ENCODE measurements at regions not wholly inside any gene's neighbourhood (a gene's known extent, or its start where the extent isn't known, plus 50 kb on each side); places are given as distances from the start of the nearest gene placed in this dataset.

DNA sequence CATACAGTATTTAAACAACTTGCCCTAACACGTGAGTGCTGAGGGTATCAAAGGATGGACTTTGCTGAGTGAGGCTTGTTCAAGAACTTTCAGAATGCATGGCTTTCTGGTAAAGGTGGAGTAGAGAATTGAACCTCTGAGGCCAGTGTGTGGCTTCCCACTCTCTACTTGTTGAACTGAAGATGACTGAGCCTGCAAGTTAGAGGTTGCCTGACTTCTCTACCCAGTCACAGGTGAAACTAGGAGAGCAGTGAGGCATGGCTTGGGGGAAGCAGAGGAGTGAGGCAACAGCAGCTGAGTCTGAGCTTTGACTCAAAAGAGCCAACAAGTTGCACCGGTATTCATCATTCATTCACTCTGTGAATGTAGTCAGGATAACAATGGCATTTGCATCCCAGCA is 256.4 kb upstream of the SESN3 start:
- BruUV-seq (replicated peaks) = no TSS peak
- peaks cover 19% of the 10 kb centered on the region; the same call in 1 of the 2 replicates for H3K27me3 ChIP-seq (ENCODE audit: insufficient read depth, low read length)

More for the DNA sequence above, 256.4 kb upstream of the SESN3 start:
- ChIA-PET CTCF (no interaction called here), POLR2A (no interaction called here), RAD21 (ENCODE audit: low non-redundant PET in 1 of 2, low total read pairs in 2 of 2, uncharacterized antibody in 2 of 2, unreplicated experiment in 2 of 2) (no interaction called here)
- no peak overlapping the region for H3K4me3 ChIP-seq (replicated peaks in 1 of 2; ENCODE audit: low read depth in 1 of 2, low read length in 2 of 2)
- no peaks in the 10 kb centered on the region for H3K9me2 ChIP-seq (ENCODE audit: insufficient read depth)
- no peaks in the 10 kb centered on the region for H4K20me1 ChIP-seq (ENCODE audit: insufficient read depth)
- no peaks in the 10 kb centered on the region for H3K4me1 ChIP-seq (ENCODE audit: control insufficient read depth in 1 of 2, insufficient read depth in 2 of 2, low read length in 2 of 2)
- no peaks in the 10 kb centered on the region for H3K9me3 ChIP-seq (ENCODE audit: control insufficient read depth in 1 of 2, insufficient read depth in 1 of 2, low read depth in 1 of 2, low read length in 2 of 2)
- TF ChIP-seq JUND (IDR thresholded peaks at IDR 0.05) (no peak), SRF (IDR thresholded peaks at IDR 0.05; ENCODE audit: low read depth) (no peak), POLR2A (IDR thresholded peaks at IDR 0.05; ENCODE audit: borderline replicate concordance, extremely low read depth, insufficient read depth, insufficient read length) (no peak), CEBPB (IDR thresholded peaks at IDR 0.05; ENCODE audit: low read depth) (no peak), POLR2AphosphoS5 (IDR thresholded peaks at IDR 0.05; ENCODE audit: low read depth, low read length) (no peak), ZNF274 (IDR thresholded peaks at IDR 0.05; ENCODE audit: low read depth, low read length) (no peak), ELF1 (IDR thresholded peaks at IDR 0.05; ENCODE audit: borderline replicate concordance, low read depth) (no peak), CTCF (IDR thresholded peaks at IDR 0.05 in 2 of 3, conservative IDR thresholded peaks at IDR 0.05 in 1 of 3; ENCODE audit: borderline replicate concordance in 1 of 3, insufficient read depth in 1 of 3, low read depth in 2 of 3, low read length in 2 of 3) (no peak), EGR1 (IDR thresholded peaks at IDR 0.05; ENCODE audit: low read depth) (no peak), RAD21 (IDR thresholded peaks at IDR 0.05; ENCODE audit: low read depth) (no peak), YY1 (IDR thresholded peaks at IDR 0.05; ENCODE audit: extremely low read depth, insufficient replicate concordance, low read depth, low read length) (no peak), SP1 (IDR thresholded peaks at IDR 0.05; ENCODE audit: low read depth) (no peak), ZFX (IDR thresholded peaks at IDR 0.05) (no peak)
- intact Hi-C loops (cut with micrococcal nuclease) = no loop called here
- H3K36me3 ChIP-seq (ENCODE audit: control insufficient read depth in 1 of 2, insufficient read depth in 2 of 2, low read length in 2 of 2) = no peaks in the 10 kb centered on the region
- H2AFZ ChIP-seq (ENCODE audit: low read depth, low read length, poor library complexity, severe bottlenecking) = no peak overlapping the region
- H3K9ac ChIP-seq (ENCODE audit: low read length) = no peak overlapping the region
- H3K27ac ChIP-seq (ENCODE audit: low read depth, low read length) = no peak overlapping the region
- DNase-seq (ENCODE audit: low read depth, low spot score) (no peak), ATAC-seq (no peak)
- no peak overlapping the region for H3K4me2 ChIP-seq (ENCODE audit: low read length)
- H3K79me2 ChIP-seq (ENCODE audit: insufficient read depth, low read length) = no peaks in the 10 kb centered on the region

Data from HCT116 (cell line).